B cell (primary cell): ENCODE measurements at regions not wholly inside any gene's neighbourhood (a gene's known extent, or its start where the extent isn't known, plus 50 kb on each side); places are given as distances from the start of the nearest gene placed in this dataset. TPM values are rescaled to one million over a fixed set of nuclear protein-coding genes. Genes with fewer than 3 reads are reported as not detected.

ENCODE experiments used
- small RNA-seq: library from RNA; depleted of rRNA; stranded (forward); fragments of <200 nt; gene quantifications from one replicate; pipeline ENCODE3, GENCODE V24; 2012; ENCODE audit warnings: low replicate concordance, low read depth; ENCODE audit not compliant: insufficient read length

Small RNA genes lying in the stretch of these regions (small RNA-seq; reads per million reads assigned to genes)
- not detected for gene RNA5SP306
- not detected for gene RNU6-632P
